Gastrocnemius medialis (tissue), 4 donors: ENCODE measurements at regions not wholly inside any gene's neighbourhood (a gene's known extent, or its start where the extent isn't known, plus 50 kb on each side); places are given as distances from the start of the nearest gene placed in this dataset.

Source experiments
- ATAC-seq, 2 donors: fragments of 150-250 bp; one replicate each; pipeline ENCODE4 v1.9.1; 2016
- DNase-seq, 2 donors: peaks; one replicate each; pipeline ENCODE4 v3.0.0-alpha.2; 2019
- H3K27ac ChIP-seq, 4 donors: fragments of 200-600 bp; sonication (generic); 1 replicate in 1 of 4; 2 replicates in 3 of 4; pipeline ENCODE4 v1.5.1; 2016 to 2018; ENCODE audit warnings: mild to moderate bottlenecking in 2 of 4, moderate library complexity in 1 of 4
- H3K27me3 ChIP-seq, 3 donors: fragments of 200-600 bp; sonication (generic) in 2 of 3; 1 replicate in 1 of 3; 2 replicates in 2 of 3; pipeline versions ENCODE4 v1.5.1 to v1.6.0; 2016 to 2019; ENCODE audit warnings: mild to moderate bottlenecking in 1 of 3, moderate library complexity in 1 of 3
- H3K36me3 ChIP-seq, 2 donors: fragments of 200-600 bp; sonication (generic) in 1 of 2; one replicate each; pipeline ENCODE4 v1.5.1; 2017 to 2018
- H3K4me1 ChIP-seq, 2 donors: fragments of 200-600 bp; sonication (generic) in 1 of 2; one replicate each; pipeline ENCODE4 v1.5.1; 2016 to 2017; ENCODE audit warnings: mild to moderate bottlenecking in 2 of 2
- H3K4me3 ChIP-seq, 4 donors: fragments of 200-600 bp; sonication (generic) in 3 of 4; 1 replicate in 1 of 4; 2 replicates in 3 of 4; pipeline ENCODE4 v1.5.1; 2016 to 2019; ENCODE audit warnings: mild to moderate bottlenecking in 2 of 4
- H3K9me3 ChIP-seq, 3 donors: fragments of 200-600 bp; sonication (generic) in 2 of 3; 1 replicate in 1 of 3; 2 replicates in 2 of 3; pipeline ENCODE4 v1.5.1; 2016 to 2019
- POLR2A ChIP-seq, 2 donors: fragments of 450-650 bp; IDR thresholded peaks; one replicate each; pipeline ENCODE4 v1.6.1; 2017; ENCODE audit warnings: antibody characterized with exemption in 2 of 2, mild to moderate bottlenecking in 2 of 2, moderate library complexity in 2 of 2
- in situ Hi-C, 4 donors: fragments of 200-750 bp; cut with MboI; loops; one replicate each; pipeline versions ENCODE4 v1.15.0 to v1.8.0; 2017; ENCODE audit warnings: low sequenced_read_pairs in 4 of 4
- intact Hi-C: fragments of 100-400 bp; cut with DNase I; formaldehyde crosslinking; loops from one replicate; pipeline ENCODE4 v1.15.1; 2023; ENCODE audit warnings: low total_unique reads
- TF ChIP-seq, protein P1 (sequence below), 5 experiments: fragments of 450-650 bp in 3 of 5; fragments of 200-600 bp in 2 of 5; sonication (generic) in 2 of 5; IDR thresholded peaks in 4 of 5; conservative IDR thresholded peaks in 1 of 5; 1 replicate in 4 of 5; 2 replicates in 1 of 5; pipeline ENCODE4 v1.5.1; 2016 to 2019; ENCODE audit warnings: antibody characterized with exemption in 5 of 5, mild to moderate bottlenecking in 3 of 5, moderate library complexity in 3 of 5

DNA sequence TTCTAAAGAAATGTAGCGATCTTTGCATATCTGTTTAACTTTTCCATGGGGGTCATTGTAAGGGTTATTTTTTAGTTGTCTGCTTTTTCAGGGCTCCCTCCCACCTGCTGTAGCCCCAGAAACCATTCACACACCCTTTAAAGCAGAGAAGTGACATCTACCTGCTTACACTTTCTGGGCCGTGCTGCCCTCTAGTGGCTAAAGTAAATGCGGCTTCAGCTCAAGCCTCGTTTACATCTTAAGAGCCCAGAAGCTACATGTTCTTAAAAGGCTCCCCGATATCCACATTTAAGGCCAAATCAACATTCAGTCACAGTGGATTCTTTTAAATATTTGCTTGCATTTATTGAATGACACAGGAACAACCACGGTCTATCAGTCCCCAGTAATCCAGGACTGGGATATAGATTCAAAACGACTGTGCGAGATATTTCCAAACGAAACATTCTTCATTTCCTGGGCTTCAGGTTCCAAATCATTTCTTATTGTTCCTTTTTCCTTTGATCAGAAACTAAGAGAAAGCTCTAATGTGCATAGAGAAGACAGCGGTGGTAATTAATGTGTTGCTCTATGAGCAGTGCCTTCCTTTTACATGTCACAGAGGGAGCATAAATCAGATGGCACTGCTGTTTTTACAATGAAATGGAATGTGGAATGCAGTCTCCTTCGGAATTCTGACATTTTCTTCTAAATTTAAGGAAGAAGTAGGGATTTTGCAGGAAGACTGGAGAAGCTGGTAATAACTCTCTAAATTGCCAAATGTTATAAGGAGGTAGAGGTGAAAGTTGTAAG is 119.9 kb downstream of the RASGEF1B start:
- Histone ChIP-seq H3K4me3 (no peak overlapping the region), H3K36me3 (no peaks in the 10 kb centered on the region), H3K4me1 (no peaks in the 10 kb centered on the region), H3K9me3 (no peaks in the 10 kb centered on the region), H3K27me3 (no peaks in the 10 kb centered on the region), H3K27ac (no peak overlapping the region)
- in situ Hi-C loops (loop anchor here in 1 of 4 donors (10.0 kb wide), 1 partner anchor 277 kb away; no protein-coding TSS in a partner anchor), intact Hi-C loops (loop anchor here (5.0 kb wide), 1 partner anchor 280 kb away; no protein-coding TSS in a partner anchor)
- ATAC-seq (no peak), DNase-seq (peak; percentile 16 to 37)
- no peak for TF ChIP-seq POLR2A (IDR thresholded peaks at IDR 0.05)
- TF ChIP-seq, protein P1, sequence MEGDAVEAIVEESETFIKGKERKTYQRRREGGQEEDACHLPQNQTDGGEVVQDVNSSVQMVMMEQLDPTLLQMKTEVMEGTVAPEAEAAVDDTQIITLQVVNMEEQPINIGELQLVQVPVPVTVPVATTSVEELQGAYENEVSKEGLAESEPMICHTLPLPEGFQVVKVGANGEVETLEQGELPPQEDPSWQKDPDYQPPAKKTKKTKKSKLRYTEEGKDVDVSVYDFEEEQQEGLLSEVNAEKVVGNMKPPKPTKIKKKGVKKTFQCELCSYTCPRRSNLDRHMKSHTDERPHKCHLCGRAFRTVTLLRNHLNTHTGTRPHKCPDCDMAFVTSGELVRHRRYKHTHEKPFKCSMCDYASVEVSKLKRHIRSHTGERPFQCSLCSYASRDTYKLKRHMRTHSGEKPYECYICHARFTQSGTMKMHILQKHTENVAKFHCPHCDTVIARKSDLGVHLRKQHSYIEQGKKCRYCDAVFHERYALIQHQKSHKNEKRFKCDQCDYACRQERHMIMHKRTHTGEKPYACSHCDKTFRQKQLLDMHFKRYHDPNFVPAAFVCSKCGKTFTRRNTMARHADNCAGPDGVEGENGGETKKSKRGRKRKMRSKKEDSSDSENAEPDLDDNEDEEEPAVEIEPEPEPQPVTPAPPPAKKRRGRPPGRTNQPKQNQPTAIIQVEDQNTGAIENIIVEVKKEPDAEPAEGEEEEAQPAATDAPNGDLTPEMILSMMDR (IDR thresholded peaks at IDR 0.05 in 4 of 5, conservative IDR thresholded peaks at IDR 0.05 in 1 of 5): peak; percentile 14 to 81 (median 49)

DNA sequence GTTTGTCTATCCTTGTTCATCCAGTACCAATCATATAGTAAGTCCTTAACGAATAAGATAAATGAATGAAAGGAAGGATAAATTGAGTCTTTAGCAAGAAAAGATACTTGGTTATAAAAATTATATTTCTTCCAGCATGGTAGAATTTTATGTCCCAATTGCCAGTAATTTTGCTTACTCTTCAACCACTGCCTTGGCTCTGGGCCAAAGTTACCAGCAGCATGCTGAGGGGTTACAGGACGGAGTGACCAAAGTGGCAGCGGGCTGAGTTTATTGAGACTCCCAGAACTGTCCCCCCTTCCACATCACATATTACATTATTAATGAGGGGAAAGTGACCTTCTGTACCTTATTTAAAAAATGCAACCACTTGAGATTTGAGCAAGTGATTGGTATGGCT is 121.7 kb downstream of the RASGEF1B start:
- Histone ChIP-seq H3K4me1 (no peaks in the 10 kb centered on the region), H3K4me3 (no peak overlapping the region), H3K27me3 (no peaks in the 10 kb centered on the region), H3K36me3 (no peaks in the 10 kb centered on the region), H3K9me3 (no peaks in the 10 kb centered on the region), H3K27ac (no peak overlapping the region)
- TF ChIP-seq, protein P1 (IDR thresholded peaks at IDR 0.05 in 4 of 5, conservative IDR thresholded peaks at IDR 0.05 in 1 of 5): no peak
- TF ChIP-seq POLR2A (IDR thresholded peaks at IDR 0.05): no peak
- intact Hi-C loops: loop anchor here (5.0 kb wide), 1 partner anchor 278 kb away; no protein-coding TSS in a partner anchor
- DNase-seq (no peak), ATAC-seq (no peak)
- in situ Hi-C loops: loop anchor here in 1 of 4 donors (10.0 kb wide), 1 partner anchor 275 kb away; no protein-coding TSS in a partner anchor

DNA sequence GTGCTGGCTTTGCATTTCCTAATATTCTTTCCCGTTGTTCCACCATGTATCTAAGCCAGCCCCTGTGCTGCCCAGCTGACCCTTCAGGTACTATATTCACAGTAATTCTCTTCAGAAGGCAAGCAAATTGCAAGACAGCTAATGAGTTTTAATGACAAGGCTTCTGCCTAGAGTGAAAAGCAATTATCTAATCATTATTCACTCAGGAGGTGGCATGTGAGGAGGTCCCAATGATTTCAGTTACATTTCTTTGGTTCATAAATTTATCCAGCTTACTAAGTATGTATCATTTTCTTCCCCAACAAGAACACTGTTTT is 123.0 kb downstream of the RASGEF1B start:
- no peak for TF ChIP-seq POLR2A (IDR thresholded peaks at IDR 0.05)
- TF ChIP-seq, protein P1 (IDR thresholded peaks at IDR 0.05 in 4 of 5, conservative IDR thresholded peaks at IDR 0.05 in 1 of 5): no peak
- intact Hi-C loops (no loop called here), in situ Hi-C loops (no loop called here)
- DNase-seq (no peak), ATAC-seq (no peak)
- H3K27me3 ChIP-seq: no peaks in the 10 kb centered on the region
- no peaks in the 10 kb centered on the region for H3K9me3 ChIP-seq
- no peak overlapping the region for H3K27ac ChIP-seq
- H3K4me1 ChIP-seq: no peaks in the 10 kb centered on the region
- H3K4me3 ChIP-seq: no peak overlapping the region
- H3K36me3 ChIP-seq: no peaks in the 10 kb centered on the region

DNA sequence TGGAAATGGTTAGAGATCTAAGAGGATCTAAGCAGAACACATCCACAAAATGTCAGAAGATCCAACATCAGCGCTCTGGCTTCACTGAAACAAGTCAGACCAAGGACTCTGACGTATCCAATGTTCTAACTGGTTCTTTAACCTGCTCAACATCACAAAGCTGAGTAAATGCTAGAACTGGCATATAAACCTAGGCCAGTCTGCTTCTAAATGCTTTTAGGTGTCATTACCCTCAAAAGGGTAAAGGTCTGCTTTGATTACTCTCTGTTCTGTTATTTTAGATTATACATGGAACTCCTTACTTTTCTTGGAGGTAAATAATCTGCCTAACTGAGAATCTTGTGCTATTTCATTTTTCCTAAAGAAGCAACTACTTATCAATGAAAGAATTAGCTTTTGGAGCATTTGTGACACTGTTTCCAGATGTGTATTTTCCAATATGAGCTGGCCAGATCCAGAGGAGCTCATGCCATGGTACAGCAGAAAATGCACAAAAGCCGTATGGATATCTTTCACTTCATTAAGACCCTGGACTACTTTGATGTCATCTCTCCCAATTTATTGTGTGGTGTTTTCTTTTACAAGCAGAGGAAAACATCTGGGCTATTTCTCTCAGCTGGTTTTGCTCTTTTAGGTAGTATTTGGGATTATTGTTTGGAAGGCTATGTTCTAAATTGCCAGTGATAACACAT is 123.5 kb downstream of the RASGEF1B start:
- no peaks in the 10 kb centered on the region for H3K9me3 ChIP-seq
- no peak overlapping the region for H3K4me3 ChIP-seq
- ATAC-seq (no peak), DNase-seq (no peak)
- no peak overlapping the region for H3K27ac ChIP-seq
- no peak for TF ChIP-seq POLR2A (IDR thresholded peaks at IDR 0.05)
- TF ChIP-seq, protein P1 (IDR thresholded peaks at IDR 0.05 in 4 of 5, conservative IDR thresholded peaks at IDR 0.05 in 1 of 5): no peak
- intact Hi-C loops: no loop called here
- no peaks in the 10 kb centered on the region for H3K27me3 ChIP-seq
- no peaks in the 10 kb centered on the region for H3K36me3 ChIP-seq
- H3K4me1 ChIP-seq: no peaks in the 10 kb centered on the region
- in situ Hi-C loops: no loop called here
